H1 (cell line): ENCODE measurements at regions not wholly inside any gene's neighbourhood (a gene's known extent, or its start where the extent isn't known, plus 50 kb on each side); places are given as distances from the start of the nearest gene placed in this dataset.

Experiments used
- CTCF ChIA-PET: fragments of 300-600 bp; sonication (Branson Sonifier 250); formaldehyde crosslinking; loops from one replicate; lab custom pipeline; 2021; ENCODE audit not compliant: partially characterized antibody; lab: Charles Lee
- POLR2A ChIA-PET: fragments of 300-600 bp; sonication (Branson Sonifier 250); formaldehyde crosslinking; loops from one replicate; lab custom pipeline; 2021; ENCODE audit warnings: inconsistent platforms; ENCODE audit not compliant: partially characterized antibody; lab: Charles Lee
- DNase-seq, 2 experiments: peaks; one replicate each; pipeline versions ENCODE4 v3.0.0 to v3.0.0-alpha.2; 2010 to 2022; ENCODE audit warnings: low spot score in 2 of 2, low read depth in 1 of 2, mixed read lengths in 1 of 2
- FAIRE-seq: peaks from 2 replicates; lab custom pipeline; 2011; peaks lifted over from hg19 to GRCh38; lab: Jason Lieb, UNC
- H2AFZ ChIP-seq: 2 replicates; pipeline ENCODE4 v1.8.1; 2012; ENCODE audit warnings: low read length, inconsistent platforms
- H2AK5ac ChIP-seq: 2 replicates; pipeline ENCODE4 v1.6.1; 2013; ENCODE audit warnings: low read depth, low read length
- H2BK120ac ChIP-seq: replicated peaks from 2 replicates; pipeline ENCODE3; 2013; ENCODE audit warnings: low read depth, low read length, inconsistent platforms
- H2BK12ac ChIP-seq: 2 replicates; pipeline ENCODE4 v1.6.1; 2013; ENCODE audit warnings: low read depth, low read length
- H2BK15ac ChIP-seq: 2 replicates; pipeline ENCODE4 v1.6.1; 2013; ENCODE audit warnings: low read length
- H2BK20ac ChIP-seq: 2 replicates; pipeline ENCODE4 v1.6.1; 2013; ENCODE audit warnings: low read length
- H2BK5ac ChIP-seq: 2 replicates; pipeline ENCODE4 v1.6.1; 2013; ENCODE audit warnings: low read depth, low read length
- H3K14ac ChIP-seq: 2 replicates; pipeline ENCODE4 v1.6.1; 2013; ENCODE audit warnings: inconsistent platforms; ENCODE audit not compliant: insufficient read length
- H3K18ac ChIP-seq: 2 replicates; pipeline ENCODE4 v1.6.1; 2013; ENCODE audit warnings: low read length; ENCODE audit errors: extremely low read depth
- H3K23ac ChIP-seq: 2 replicates; pipeline ENCODE4 v1.6.1; 2013; ENCODE audit warnings: inconsistent platforms; ENCODE audit not compliant: insufficient read length
- H3K23me2 ChIP-seq: 2 replicates; pipeline ENCODE4 v1.6.1; 2013; ENCODE audit warnings: low read depth, low read length
- H3K27ac ChIP-seq: 2 replicates; pipeline ENCODE4 v1.6.1; 2011; ENCODE audit warnings: low read depth, low read length, inconsistent platforms
- H3K27me3 ChIP-seq, 4 experiments: replicated peaks in 1 of 4; 1 replicate in 1 of 4; 2 replicates in 3 of 4; pipeline versions ENCODE4 v1.6.1 to v1.8.1; 2011 to 2013; ENCODE audit warnings: low read length in 3 of 4, mild to moderate bottlenecking in 3 of 4, inconsistent platforms in 2 of 4, mixed read lengths in 2 of 4, moderate library complexity in 1 of 4; ENCODE audit not compliant: control insufficient read depth in 3 of 4, insufficient read depth in 3 of 4; ENCODE audit errors: extremely low read depth in 1 of 4
- H3K36me3 ChIP-seq, 4 experiments: 2 replicates each; pipeline versions ENCODE4 v1.6.1 to v1.8.1; 2011 to 2013; ENCODE audit warnings: mild to moderate bottlenecking in 4 of 4, low read length in 3 of 4, moderate library complexity in 2 of 4, control low read depth in 1 of 4, inconsistent platforms in 1 of 4; ENCODE audit not compliant: insufficient read depth in 4 of 4, control insufficient read depth in 2 of 4
- H3K4ac ChIP-seq: replicated peaks from 2 replicates; pipeline ENCODE3; 2013; ENCODE audit warnings: low read length, low read depth, mixed read lengths, inconsistent platforms; ENCODE audit not compliant: insufficient read length
- H3K4me1 ChIP-seq, 4 experiments: replicated peaks in 1 of 4; 1 replicate in 1 of 4; 2 replicates in 3 of 4; pipeline versions ENCODE4 v1.6.1 to v1.8.1; 2011 to 2013; ENCODE audit warnings: low read length in 3 of 4, inconsistent platforms in 2 of 4, mixed read lengths in 1 of 4; ENCODE audit not compliant: insufficient read depth in 4 of 4, control insufficient read depth in 3 of 4
- H3K4me2 ChIP-seq, 2 experiments: 2 replicates each; pipeline versions ENCODE4 v1.6.1 to v1.8.1; 2011 to 2013; ENCODE audit warnings: low read depth in 2 of 2, low read length in 2 of 2, control low read depth in 1 of 2, inconsistent platforms in 1 of 2, mild to moderate bottlenecking in 1 of 2; ENCODE audit not compliant: insufficient read depth in 1 of 2
- H3K4me3 ChIP-seq, 4 experiments: fragments of 200-600, 300-600 bp in 1 of 4; sonication (generic), shearing (Covaris generic), sonication (Bioruptor Twin) in 1 of 4; 2 replicates each; pipeline versions ENCODE4 v1.5.1 to v1.8.1; 2011 to 2016; ENCODE audit warnings: low read length in 4 of 4, low read depth in 3 of 4, control low read depth in 2 of 4, inconsistent platforms in 2 of 4, mild to moderate bottlenecking in 2 of 4, mixed read lengths in 1 of 4, moderate library complexity in 1 of 4; ENCODE audit not compliant: insufficient read depth in 2 of 4; ENCODE audit errors: extremely low read depth in 1 of 4
- H3K56ac ChIP-seq: replicated peaks from 2 replicates; pipeline ENCODE3; 2013; ENCODE audit warnings: low read depth, mild to moderate bottlenecking, mixed read lengths, low read length, inconsistent platforms; ENCODE audit not compliant: insufficient read length
- H3K79me1 ChIP-seq: 2 replicates; pipeline ENCODE4 v1.6.1; 2013; ENCODE audit warnings: low read depth, low read length, control low read depth
- H3K79me2 ChIP-seq, 2 experiments: 2 replicates each; pipeline versions ENCODE4 v1.6.1 to v1.8.1; 2012 to 2013; ENCODE audit warnings: low read length in 2 of 2, mild to moderate bottlenecking in 2 of 2, inconsistent platforms in 1 of 2; ENCODE audit not compliant: insufficient read depth in 2 of 2, control insufficient read depth in 1 of 2
- H3K9ac ChIP-seq, 4 experiments: replicated peaks in 1 of 4; 1 replicate in 1 of 4; 2 replicates in 3 of 4; pipeline versions ENCODE4 v1.6.1 to v1.8.1; 2011 to 2013; ENCODE audit warnings: low read depth in 3 of 4, low read length in 3 of 4, control low read depth in 2 of 4, mild to moderate bottlenecking in 2 of 4, moderate library complexity in 2 of 4, inconsistent platforms in 1 of 4; ENCODE audit errors: extremely low read depth in 1 of 4
- H3K9me3 ChIP-seq, 2 experiments: 2 replicates each; pipeline versions ENCODE4 v1.6.1 to v1.8.1; 2012 to 2013; ENCODE audit warnings: mild to moderate bottlenecking in 2 of 2, moderate library complexity in 2 of 2, control low read depth in 1 of 2, inconsistent platforms in 1 of 2, low read depth in 1 of 2, low read length in 1 of 2, mixed read lengths in 1 of 2; ENCODE audit not compliant: insufficient read depth in 2 of 2
- H4K20me1 ChIP-seq, 2 experiments: replicated peaks in 1 of 2; 2 replicates each; pipeline versions ENCODE3 to v1.8.1; 2011 to 2013; ENCODE audit warnings: inconsistent platforms in 2 of 2, low read length in 2 of 2, mild to moderate bottlenecking in 1 of 2; ENCODE audit not compliant: insufficient read depth in 2 of 2, control insufficient read depth in 1 of 2
- H4K5ac ChIP-seq: 2 replicates; pipeline ENCODE4 v1.6.1; 2013; ENCODE audit warnings: low read length, low read depth, mixed read lengths, inconsistent platforms; ENCODE audit not compliant: insufficient read length
- H4K8ac ChIP-seq: 2 replicates; pipeline ENCODE4 v1.8.0; 2013; ENCODE audit warnings: mild to moderate bottlenecking, moderate library complexity, low read length, inconsistent platforms; ENCODE audit not compliant: insufficient read depth; ENCODE audit errors: extremely low read depth
- H4K91ac ChIP-seq: replicated peaks from 2 replicates; pipeline ENCODE3; 2013; ENCODE audit warnings: low read length, mixed read lengths, inconsistent platforms; ENCODE audit not compliant: insufficient read length
- ATF2 ChIP-seq: IDR thresholded peaks from 2 replicates; pipeline ENCODE4 v1.6.1; 2012; ENCODE audit warnings: low read length, inconsistent platforms
- ATF3 ChIP-seq: IDR thresholded peaks from 2 replicates; pipeline ENCODE4 v1.6.1; 2011; ENCODE audit warnings: low read depth, mild to moderate bottlenecking, low read length; ENCODE audit not compliant: insufficient read depth
- BCL11A ChIP-seq, 2 experiments: IDR thresholded peaks; one replicate each; pipeline ENCODE4 v1.6.1; 2011; ENCODE audit warnings: low read depth in 2 of 2, low read length in 2 of 2, mild to moderate bottlenecking in 2 of 2
- BRCA1 ChIP-seq: IDR thresholded peaks from 2 replicates; pipeline ENCODE4 v1.6.1; 2012; ENCODE audit warnings: low read depth, low read length, improper control_type of control experiment
- CTCF ChIP-seq, 3 experiments: IDR thresholded peaks; 1 replicate in 2 of 3; 2 replicates in 1 of 3; pipeline versions ENCODE4 v1.5.1 to v1.6.1; 2011; ENCODE audit warnings: low read length in 3 of 3, mild to moderate bottlenecking in 3 of 3, inconsistent platforms in 2 of 3, low read depth in 1 of 3, moderate library complexity in 1 of 3; ENCODE audit not compliant: insufficient read depth in 1 of 3; ENCODE audit errors: control extremely low read depth in 1 of 3
- FOSL1 ChIP-seq: IDR thresholded peaks from 2 replicates; pipeline ENCODE4 v1.6.1; 2011; ENCODE audit warnings: mild to moderate bottlenecking, low read depth, low read length, moderate library complexity; ENCODE audit not compliant: insufficient read depth
- WGBS, 2 experiments: shearing (Covaris generic) in 1 of 2; methylation state at CpG; one replicate each; pipeline versions ENCODE4 v1.1.6 to v1.1.7; 2013 to 2015; ENCODE audit warnings: low lambda C conversion rate in 2 of 2, mixed read lengths in 2 of 2, inconsistent platforms in 1 of 2, low coverage in 1 of 2, missing lambda C conversion rate in 1 of 2; ENCODE audit not compliant: insufficient replicate concordance in 2 of 2, insufficient coverage in 1 of 2, insufficient read length in 1 of 2; ENCODE audit errors: extremely low coverage in 1 of 2, missing lambda C conversion rate in 1 of 2; 5-methylcytosine and 5-hydroxymethylcytosine counted together

GRCh38 chrX:88146577-88146976, 600.4 kb upstream of the CPXCR1 start:
- no peak for FAIRE-seq
- Histone ChIP-seq H3K4me3 (no peak overlapping the region), H4K5ac (no peak overlapping the region), H3K4me2 (no peak overlapping the region), H3K14ac (no peak overlapping the region), H3K4me1 (no peaks in the 10 kb centered on the region), H4K20me1 (no peaks in the 10 kb centered on the region), H2AK5ac (no peak overlapping the region), H3K79me1 (no peaks in the 10 kb centered on the region), H3K23ac (no peak overlapping the region), H3K9ac (no peak overlapping the region), H3K9me3 (no peaks in the 10 kb centered on the region; a peak in 1 of 4 replicates), H3K23me2 (no peaks in the 10 kb centered on the region), H2BK5ac (no peak overlapping the region), H3K4ac (no peak overlapping the region), H4K8ac (no peak overlapping the region), H4K91ac (no peak overlapping the region), H2BK15ac (no peak overlapping the region), H2BK120ac (no peak overlapping the region), H3K56ac (no peak overlapping the region), H3K79me2 (no peaks in the 10 kb centered on the region), H3K27me3 (no peaks in the 10 kb centered on the region), H3K36me3 (no peaks in the 10 kb centered on the region), H2BK12ac (no peak overlapping the region), H3K27ac (no peak overlapping the region), H3K18ac (no peak overlapping the region), H2AFZ (no peak overlapping the region), H2BK20ac (no peak overlapping the region)
- POLR2A ChIA-PET, result no interaction called here
- DNase-seq, result no peak
- TF ChIP-seq FOSL1, result no peak
- TF ChIP-seq ATF2, result no peak
- no peak for TF ChIP-seq ATF3
- no peak for TF ChIP-seq BRCA1
- TF ChIP-seq BCL11A (IDR thresholded peaks at IDR 0.05; ENCODE audit: low read depth in 2 of 2, low read length in 2 of 2), result no peak
- TF ChIP-seq CTCF (IDR thresholded peaks at IDR 0.05; ENCODE audit: control extremely low read depth in 1 of 3, insufficient read depth in 1 of 3, low read depth in 1 of 3, low read length in 3 of 3), result no peak
- CTCF ChIA-PET, result no interaction called here
- WGBS, 2 experiments, result 82% methylated on average over 1 of the region's 1 CpG; no CpG with 5 or more reads in 1 of the 2 experiments
